KMS-11 (cell line): ENCODE measurements at regions not wholly inside any gene's neighbourhood (a gene's known extent, or its start where the extent isn't known, plus 50 kb on each side); places are given as distances from the start of the nearest gene placed in this dataset.

Experiments
- H2AFZ ChIP-seq: fragments of 200-600 bp; sonication (generic); 2 replicates; pipeline ENCODE4 v1.6.1; 2016; ENCODE audit warnings: antibody characterized with exemption, mixed run types, low read depth
- H3K27ac ChIP-seq: fragments of 200-600 bp; sonication (generic); 2 replicates; pipeline ENCODE4 v1.6.1; 2016; ENCODE audit warnings: mild to moderate bottlenecking, mixed run types
- H3K27me3 ChIP-seq: fragments of 200-600 bp; sonication (generic); 2 replicates; pipeline ENCODE4 v1.6.1; 2017; ENCODE audit warnings: mild to moderate bottlenecking, low read depth, mixed run types, moderate library complexity; ENCODE audit not compliant: insufficient read depth
- H3K36me3 ChIP-seq: fragments of 200-600 bp; sonication (generic); 2 replicates; pipeline ENCODE4 v1.6.1; 2017; ENCODE audit warnings: mild to moderate bottlenecking, mixed run types; ENCODE audit not compliant: insufficient read depth
- H3K4me1 ChIP-seq: fragments of 200-600 bp; sonication (generic); 2 replicates; pipeline ENCODE4 v1.6.1; 2016; ENCODE audit warnings: mild to moderate bottlenecking, low read depth, mixed run types; ENCODE audit not compliant: poor library complexity, severe bottlenecking
- H3K4me2 ChIP-seq: fragments of 200-600 bp; sonication (generic); 2 replicates; pipeline ENCODE4 v1.7.0; 2016; ENCODE audit warnings: mild to moderate bottlenecking, mixed run types
- H3K4me3 ChIP-seq: fragments of 200-600 bp; sonication (generic); IDR thresholded peaks from 2 replicates; pipeline ENCODE4 v1.6.1; 2017; ENCODE audit warnings: low read depth, low read length, mixed read lengths; ENCODE audit not compliant: insufficient read depth
- H3K79me2 ChIP-seq: fragments of 200-600 bp; sonication (generic); 2 replicates; pipeline ENCODE4 v1.6.1; 2016; ENCODE audit warnings: low read depth, mixed run types; ENCODE audit not compliant: insufficient read depth
- H3K9ac ChIP-seq: fragments of 200-600 bp; sonication (generic); 2 replicates; pipeline ENCODE4 v1.6.1; 2016; ENCODE audit warnings: mild to moderate bottlenecking, mixed run types
- H4K20me1 ChIP-seq: fragments of 200-600 bp; sonication (generic); 2 replicates; pipeline ENCODE4 v1.6.1; 2016; ENCODE audit warnings: mild to moderate bottlenecking, mixed run types; ENCODE audit not compliant: insufficient read depth
- CTCF ChIP-seq: fragments of 200-600 bp; sonication (generic); conservative IDR thresholded peaks from 2 replicates; pipeline ENCODE4 v1.6.1; 2017; ENCODE audit warnings: low read depth, mild to moderate bottlenecking, antibody characterized with exemption, low read length, moderate library complexity, mixed read lengths

GRCh38 chr7:94089806-94090205 lies 85.7 kb upstream of the BET1 start:
- no peak overlapping the region for H3K27ac ChIP-seq
- no peaks in the 10 kb centered on the region for H3K36me3 ChIP-seq
- H4K20me1 ChIP-seq = no peaks in the 10 kb centered on the region
- no peak overlapping the region for H3K4me3 ChIP-seq
- TF ChIP-seq CTCF = no peak
- no peak overlapping the region for H3K4me2 ChIP-seq
- H3K79me2 ChIP-seq = no peaks in the 10 kb centered on the region
- peaks cover 13% of the 10 kb centered on the region for H3K4me1 ChIP-seq
- H3K9ac ChIP-seq = no peak overlapping the region
- no peak overlapping the region for H2AFZ ChIP-seq
- no peaks in the 10 kb centered on the region for H3K27me3 ChIP-seq

GRCh38 chr7:94092980-94093379 lies 88.8 kb upstream of the BET1 start:
- H3K4me1 ChIP-seq = peaks cover 2% of the 10 kb centered on the region
- no peaks in the 10 kb centered on the region for H3K36me3 ChIP-seq
- H3K9ac ChIP-seq = no peak overlapping the region
- no peak overlapping the region for H3K4me2 ChIP-seq
- no peak overlapping the region for H3K27ac ChIP-seq
- H3K79me2 ChIP-seq = no peaks in the 10 kb centered on the region
- H2AFZ ChIP-seq = no peak overlapping the region
- H4K20me1 ChIP-seq = no peaks in the 10 kb centered on the region
- no peak for TF ChIP-seq CTCF
- no peaks in the 10 kb centered on the region for H3K27me3 ChIP-seq
- no peak overlapping the region for H3K4me3 ChIP-seq

- Histone ChIP-seq H3K79me2 (no peaks in the 10 kb centered on the region), H3K4me1 (no peaks in the 10 kb centered on the region), H4K20me1 (no peaks in the 10 kb centered on the region), H3K36me3 (no peaks in the 10 kb centered on the region), H3K27ac (no peak overlapping the region), H3K27me3 (no peaks in the 10 kb centered on the region), H2AFZ (no peak overlapping the region), H3K4me3 (no peak overlapping the region), H3K9ac (no peak overlapping the region), H3K4me2 (no peak overlapping the region)
- TF ChIP-seq CTCF = no peak
Observed at GRCh38 chr7:94094298-94094697, 90.1 kb upstream of the BET1 start.

GRCh38 chr7:94095316-94096009 lies 91.3 kb upstream of the BET1 start:
- Histone ChIP-seq H3K4me2 (no peak overlapping the region), H4K20me1 (no peaks in the 10 kb centered on the region), H3K27ac (no peak overlapping the region), H3K4me3 (no peak overlapping the region), H3K9ac (no peak overlapping the region), H3K79me2 (no peaks in the 10 kb centered on the region), H2AFZ (no peak overlapping the region), H3K4me1 (no peaks in the 10 kb centered on the region), H3K27me3 (no peaks in the 10 kb centered on the region), H3K36me3 (no peaks in the 10 kb centered on the region)
- no peak for TF ChIP-seq CTCF
